HepG2 (cell line): ENCODE measurements at regions not wholly inside any gene's neighbourhood (a gene's known extent, or its start where the extent isn't known, plus 50 kb on each side); places are given as distances from the start of the nearest gene placed in this dataset.

Experiments used
- ATAC-seq: fragments of 200-7000 bp; cut with Tn5 transposase; 3 replicates; pipeline ENCODE4 v1.9.1; 2020; ENCODE audit warnings: mild to moderate bottlenecking, moderate library complexity
- BruUV-seq: library from RNA; stranded (reverse); fragments of 400-500 nt; replicated peaks from 2 replicates; lab custom pipeline; 2021; lab: Mats Ljungman, UMichigan
- CTCF ChIA-PET: fragments of 300-600 bp; formaldehyde crosslinking; extraction: SDS; loops from one replicate; lab custom pipeline; 2021; ENCODE audit warnings: low total read pairs, inconsistent platforms, low intra/inter-chr PET ratio; lab: Yijun Ruan, JAX
- POLR2A ChIA-PET: fragments of 350-600 bp; sonication (Branson Sonifier 250); formaldehyde crosslinking; loops from one replicate; lab custom pipeline; 2020; ENCODE audit warnings: antibody characterized with exemption, inconsistent platforms; lab: Yijun Ruan, JAX
- DNase-seq: peaks from one replicate; pipeline ENCODE4 v3.0.0-alpha.2; 2015; ENCODE audit warnings: low spot score
- FAIRE-seq: peaks from 3 replicates; lab custom pipeline; 2011; peaks lifted over from hg19 to GRCh38; lab: Jason Lieb, UNC
- H2AFZ ChIP-seq: one replicate; pipeline ENCODE4 v1.6.1; 2011; ENCODE audit warnings: low read length, inconsistent platforms
- H3K27ac ChIP-seq: fragments of 300-600 bp; 3 replicates; pipeline ENCODE4 v1.8.0; 2011; ENCODE audit warnings: mixed run types, mild to moderate bottlenecking, mixed read lengths, low read length, inconsistent platforms; ENCODE audit not compliant: insufficient read depth; ENCODE audit errors: extremely low read length
- H3K27me3 ChIP-seq, 2 experiments: fragments of 200-600 bp in 1 of 2; 2 replicates in 1 of 2; 3 replicates in 1 of 2; pipeline versions ENCODE4 v1.6.0 to v1.8.0; 2011; ENCODE audit warnings: low read length in 2 of 2, mild to moderate bottlenecking in 2 of 2, moderate library complexity in 2 of 2, inconsistent platforms in 1 of 2; ENCODE audit not compliant: insufficient read depth in 2 of 2, control insufficient read depth in 1 of 2
- H3K36me3 ChIP-seq, 2 experiments: fragments of 200-600 bp in 1 of 2; replicated peaks in 1 of 2; 2 replicates in 1 of 2; 3 replicates in 1 of 2; pipeline versions ENCODE4 v1.5.1 to v1.8.0; 2011; ENCODE audit warnings: low read length in 2 of 2, inconsistent platforms in 1 of 2; ENCODE audit not compliant: insufficient read depth in 2 of 2, control insufficient read depth in 1 of 2
- H3K4me1 ChIP-seq: 2 replicates; pipeline ENCODE4 v1.5.1; 2012; ENCODE audit warnings: low read length, inconsistent platforms; ENCODE audit not compliant: insufficient read depth
- H3K4me2 ChIP-seq: 2 replicates; pipeline ENCODE4 v1.6.0; 2011; ENCODE audit warnings: low read depth, low read length, inconsistent platforms
- H3K4me3 ChIP-seq, 3 experiments: fragments of 200-600 bp in 1 of 3; sonication (generic), shearing (Covaris generic) in 1 of 3; replicated peaks in 1 of 3; 2 replicates each; pipeline ENCODE4 v1.5.1; 2011 to 2016; ENCODE audit warnings: low read length in 3 of 3, inconsistent platforms in 2 of 3, low read depth in 2 of 3, mild to moderate bottlenecking in 2 of 3, control low read depth in 1 of 3, mixed read lengths in 1 of 3; ENCODE audit not compliant: insufficient read depth in 1 of 3
- H3K79me2 ChIP-seq: one replicate; pipeline ENCODE4 v1.6.1; 2011; ENCODE audit warnings: low read length, inconsistent platforms; ENCODE audit not compliant: insufficient read depth
- H3K9ac ChIP-seq: 2 replicates; pipeline ENCODE4 v1.6.0; 2011; ENCODE audit warnings: mild to moderate bottlenecking, low read depth, low read length, inconsistent platforms; ENCODE audit not compliant: insufficient read depth
- H3K9me3 ChIP-seq: 2 replicates; pipeline ENCODE4 v1.5.1; 2012; ENCODE audit warnings: mild to moderate bottlenecking, low read length
- H4K20me1 ChIP-seq: 2 replicates; pipeline ENCODE4 v1.6.0; 2011; ENCODE audit warnings: inconsistent platforms, mild to moderate bottlenecking, low read length, moderate library complexity; ENCODE audit not compliant: insufficient read depth
- CREBL2 ChIP-seq: sonication (generic); formaldehyde crosslinking; IDR thresholded peaks from 2 replicates; pipeline ENCODE4 v1.8.1; 2023; ENCODE audit warnings: missing genetic modification reagents, mild to moderate bottlenecking, borderline replicate concordance
- DPF2 ChIP-seq: sonication (generic); formaldehyde crosslinking; IDR thresholded peaks from 2 replicates; pipeline ENCODE4 v1.4.0; 2020; ENCODE audit warnings: mild to moderate bottlenecking, low read depth, missing genetic modification reagents, borderline replicate concordance
- EEA1 ChIP-seq: sonication (generic); formaldehyde crosslinking; IDR thresholded peaks from 2 replicates; pipeline ENCODE4 v1.5.1; 2020; ENCODE audit warnings: mild to moderate bottlenecking, missing genetic modification reagents, borderline replicate concordance
- HOMEZ ChIP-seq: IDR thresholded peaks from 2 replicates; pipeline ENCODE4 v1.6.1; 2016; ENCODE audit warnings: low read depth
- MAFK ChIP-seq, 2 experiments: IDR thresholded peaks in 1 of 2; conservative IDR thresholded peaks in 1 of 2; 2 replicates each; pipeline ENCODE4 v1.6.1; 2011; ENCODE audit warnings: improper control_type of control experiment in 2 of 2, low read length in 2 of 2
- UBTF ChIP-seq: sonication (generic); formaldehyde crosslinking; IDR thresholded peaks from 2 replicates; pipeline ENCODE4 v1.4.0; 2020; ENCODE audit warnings: mild to moderate bottlenecking, missing genetic modification reagents
- ZNF282 ChIP-seq: fragments of 450-650 bp; IDR thresholded peaks from 2 replicates; pipeline ENCODE4 v1.6.1; 2018; ENCODE audit not compliant: partially characterized antibody
- ZNF296 ChIP-seq: sonication (generic); formaldehyde crosslinking; conservative IDR thresholded peaks from 2 replicates; pipeline ENCODE4 v1.5.0; 2020; ENCODE audit warnings: mild to moderate bottlenecking, missing genetic modification reagents
- ZNF326 ChIP-seq: sonication (generic); formaldehyde crosslinking; IDR thresholded peaks from 2 replicates; pipeline ENCODE4 v1.4.0; 2020; ENCODE audit warnings: missing genetic modification reagents, borderline replicate concordance
- ZNF34 ChIP-seq: sonication (generic); formaldehyde crosslinking; IDR thresholded peaks from 2 replicates; pipeline ENCODE4 v1.4.0; 2020; ENCODE audit warnings: mild to moderate bottlenecking, missing genetic modification reagents, borderline replicate concordance
- ZNF350 ChIP-seq: sonication (generic); formaldehyde crosslinking; IDR thresholded peaks from 2 replicates; pipeline ENCODE4 v1.4.0; 2020; ENCODE audit warnings: mild to moderate bottlenecking, low read depth, missing genetic modification reagents, borderline replicate concordance
- ZNF468 ChIP-seq: sonication (generic); formaldehyde crosslinking; IDR thresholded peaks from 2 replicates; pipeline ENCODE4 v1.8.0; 2022; ENCODE audit warnings: mild to moderate bottlenecking, moderate library complexity, missing genetic modification reagents
- ZNF512 ChIP-seq: sonication (generic); formaldehyde crosslinking; IDR thresholded peaks from 2 replicates; pipeline ENCODE4 v1.4.0; 2020; ENCODE audit warnings: mild to moderate bottlenecking, missing genetic modification reagents
- ZNF7 ChIP-seq: IDR thresholded peaks from 2 replicates; pipeline ENCODE4 v1.6.1; 2016; ENCODE audit warnings: missing biosample characterization, missing genetic modification reagents
- WGBS: methylation state at CpG from one replicate; pipeline ENCODE4 v1.1.6; 2017; ENCODE audit warnings: low lambda C conversion rate; 5-methylcytosine and 5-hydroxymethylcytosine counted together
- in situ Hi-C: cut with HindIII; loops from 2 replicates; pipeline ENCODE4 v1.10.0; 2017; ENCODE audit warnings: low pct_unique_long_range_greater_than_20kb; ENCODE audit not compliant: extremely low pct_ligation_motif_present
- intact Hi-C: fragments of 100-400 bp; cut with micrococcal nuclease; formaldehyde crosslinking; loops from one replicate; pipeline ENCODE4 v1.10.0; 2022; ENCODE audit not compliant: unreplicated experiment

GRCh38 chr2:114616-115015 is 68.3 kb upstream of the FAM110C start:
- in situ Hi-C loops (no loop called here), intact Hi-C loops (no loop called here)
- Histone ChIP-seq H3K4me2 (no peak overlapping the region), H3K9me3 (no peaks in the 10 kb centered on the region), H4K20me1 (no peaks in the 10 kb centered on the region), H3K9ac (no peak overlapping the region), H3K27ac (no peak overlapping the region), H3K27me3 (peaks cover 0 to 4% of the 10 kb centered on the region in 2 experiments; a peak in 1 of 5 replicates), H3K36me3 (no peaks in the 10 kb centered on the region), H2AFZ (no peak overlapping the region), H3K79me2 (no peaks in the 10 kb centered on the region), H3K4me1 (no peaks in the 10 kb centered on the region), H3K4me3 (no peak overlapping the region)
- TF ChIP-seq DPF2 (CRISPR knock-in tag) (no peak), EEA1 (CRISPR knock-in tag) (no peak), ZNF326 (no peak), CREBL2 (CRISPR knock-in tag) (no peak), ZNF296 (CRISPR knock-in tag) (no peak), ZNF468 (CRISPR knock-in tag) (no peak), ZNF34 (CRISPR knock-in tag) (no peak)
- 18% methylated on average over 8 of the region's 8 CpGs for WGBS
- BruUV-seq = no TSS peak
- ATAC-seq (no peak), FAIRE-seq (no peak), DNase-seq (no peak)
- ChIA-PET CTCF (no interaction called here), POLR2A (no interaction called here)

- POLR2A ChIA-PET = no interaction called here
- no TSS peak for BruUV-seq
- intact Hi-C loops (no loop called here), in situ Hi-C loops (no loop called here)
- WGBS = 0% methylated on average over 1 of the region's 1 CpG
- CTCF ChIA-PET = no interaction called here
- Histone ChIP-seq H3K4me2 (no peak overlapping the region), H3K9me3 (peaks cover 16% of the 10 kb centered on the region), H4K20me1 (no peaks in the 10 kb centered on the region), H3K4me3 (no peak overlapping the region), H2AFZ (no peak overlapping the region), H3K79me2 (no peaks in the 10 kb centered on the region), H3K36me3 (no peaks in the 10 kb centered on the region), H3K27ac (no peak overlapping the region), H3K9ac (no peak overlapping the region), H3K4me1 (no peaks in the 10 kb centered on the region), H3K27me3 (peaks cover 0 to 2% of the 10 kb centered on the region in 2 experiments; a peak in 2 of 5 replicates)
- DNase-seq = no peak
- ATAC-seq = no peak
- FAIRE-seq = no peak
- no peak for TF ChIP-seq MAFK (conservative IDR thresholded peaks at IDR 0.05 in 1 of 2, IDR thresholded peaks at IDR 0.05 in 1 of 2; ENCODE audit: low read length in 2 of 2)
- TF ChIP-seq ZNF512 (CRISPR knock-in tag) = no peak
- TF ChIP-seq UBTF (CRISPR knock-in tag) = no peak
- no peak for TF ChIP-seq ZNF7 (CRISPR knock-in tag)
- TF ChIP-seq ZNF350 (CRISPR knock-in tag) = no peak
- no peak for TF ChIP-seq ZNF282
- no peak for TF ChIP-seq HOMEZ (CRISPR knock-in tag)
Observed at GRCh38 chr2:109998-110397, 63.7 kb upstream of the FAM110C start.
